Panc1 (cell line): ENCODE measurements at regions not wholly inside any gene's neighbourhood (a gene's known extent, or its start where the extent isn't known, plus 50 kb on each side); places are given as distances from the start of the nearest gene placed in this dataset.
"Not testable (repeated sequence)": the region's sequence is repeated elsewhere in the genome, so short reads cannot be mapped to it uniquely, and the experiment has no call there.

Source experiments
- ATAC-seq: fragments of 200-7000 bp; cut with Tn5 transposase; 2 replicates; pipeline ENCODE4 v1.9.1; 2020; ENCODE audit warnings: mild to moderate bottlenecking, moderate library complexity
- BruUV-seq: library from RNA; stranded (reverse); fragments of 400-500 nt; replicated peaks from 2 replicates; lab custom pipeline; 2021; lab: Mats Ljungman, UMichigan
- CTCF ChIA-PET: fragments of 300-600 bp; sonication (Branson Sonifier 250); formaldehyde crosslinking; loops from one replicate; lab custom pipeline; 2022; ENCODE audit warnings: antibody characterized with exemption; lab: Charles Lee
- POLR2A ChIA-PET: fragments of 300-600 bp; sonication (Branson Sonifier 250); formaldehyde crosslinking; loops from one replicate; lab custom pipeline; 2022; ENCODE audit warnings: antibody characterized with exemption; lab: Charles Lee
- DNase-seq: peaks from one replicate; pipeline ENCODE4 v3.0.0-alpha.2; 2010; ENCODE audit warnings: low read depth, low spot score
- H3K27ac ChIP-seq: 2 replicates; pipeline ENCODE4 v1.5.1; 2011; ENCODE audit warnings: mild to moderate bottlenecking, low read length, inconsistent platforms
- H3K27me3 ChIP-seq: fragments of 200-500 bp; sonication (Bioruptor generic); 2 replicates; pipeline ENCODE4 v1.6.0; 2014; ENCODE audit warnings: low read length, inconsistent platforms; ENCODE audit not compliant: control insufficient read depth, insufficient read depth
- H3K36me3 ChIP-seq: fragments of 200-500 bp; sonication (Bioruptor generic); 2 replicates; pipeline ENCODE4 v1.5.1; 2014; ENCODE audit warnings: inconsistent platforms, mild to moderate bottlenecking, low read length, moderate library complexity; ENCODE audit not compliant: control insufficient read depth, insufficient read depth
- H3K4me1 ChIP-seq: 2 replicates; pipeline ENCODE4 v1.5.1; 2011; ENCODE audit warnings: inconsistent platforms, mild to moderate bottlenecking, low read length, moderate library complexity; ENCODE audit not compliant: control insufficient read depth, insufficient read depth
- H3K4me3 ChIP-seq, 2 experiments: 2 replicates each; pipeline ENCODE4 v1.5.1; 2011 to 2012; ENCODE audit warnings: low read depth in 2 of 2, low read length in 2 of 2, mild to moderate bottlenecking in 2 of 2, inconsistent platforms in 1 of 2, moderate library complexity in 1 of 2
- H3K9me3 ChIP-seq: fragments of 200-500 bp; sonication (Bioruptor generic); 2 replicates; pipeline ENCODE4 v1.5.1; 2014; ENCODE audit warnings: low read depth, mild to moderate bottlenecking, inconsistent platforms, low read length, moderate library complexity; ENCODE audit not compliant: control insufficient read depth, insufficient read depth
- CTCF ChIP-seq: fragments of 450-650 bp; IDR thresholded peaks from 2 replicates; pipeline ENCODE4 v1.5.1; 2017; ENCODE audit warnings: mild to moderate bottlenecking
- POLR2AphosphoS5 ChIP-seq: IDR thresholded peaks from 2 replicates; pipeline ENCODE4 v1.6.1; 2012; ENCODE audit warnings: mild to moderate bottlenecking, low read depth, low read length, moderate library complexity
- REST ChIP-seq, 2 experiments: IDR thresholded peaks; 2 replicates each; pipeline ENCODE4 v1.6.1; 2011 to 2012; ENCODE audit warnings: low read depth in 2 of 2, control low read depth in 1 of 2, low read length in 1 of 2, mild to moderate bottlenecking in 1 of 2, moderate library complexity in 1 of 2; ENCODE audit not compliant: insufficient read depth in 1 of 2
- SIN3A ChIP-seq: IDR thresholded peaks from 2 replicates; pipeline ENCODE4 v1.6.1; 2012; ENCODE audit warnings: low read depth, mild to moderate bottlenecking, low read length, moderate library complexity, borderline replicate concordance; ENCODE audit not compliant: insufficient read depth
- TCF7L2 ChIP-seq: IDR thresholded peaks from 2 replicates; pipeline ENCODE4 v1.6.1; 2011; ENCODE audit warnings: mild to moderate bottlenecking, low read depth, low read length, inconsistent platforms
- in situ Hi-C: cut with HindIII; loops from 2 replicates; pipeline ENCODE4 v1.10.0; 2016; ENCODE audit warnings: low sequenced_read_pairs, low pct_unique_long_range_greater_than_20kb
- intact Hi-C: fragments of 100-400 bp; cut with micrococcal nuclease; formaldehyde crosslinking; loops from one replicate; pipeline ENCODE4 v1.10.0; 2022; ENCODE audit not compliant: unreplicated experiment

- in situ Hi-C loops = no loop called here
- no peak for TF ChIP-seq SIN3A
- TF ChIP-seq CTCF = no peak
- no peak for TF ChIP-seq TCF7L2
- TF ChIP-seq POLR2AphosphoS5 = no peak
- TF ChIP-seq REST (IDR thresholded peaks at IDR 0.05; ENCODE audit: insufficient read depth in 1 of 2, low read depth in 2 of 2, low read length in 1 of 2) = no peak
- H3K9me3 ChIP-seq = no peaks in the 10 kb centered on the region
- CTCF ChIA-PET = no interaction called here
- no peaks in the 10 kb centered on the region for H3K36me3 ChIP-seq
- no peak for DNase-seq
- H3K27me3 ChIP-seq = no peaks in the 10 kb centered on the region
- intact Hi-C loops = no loop called here
- no TSS peak for BruUV-seq
- no peak overlapping the region for H3K4me3 ChIP-seq
- POLR2A ChIA-PET = no interaction called here
- H3K27ac ChIP-seq = no peak overlapping the region
- ATAC-seq = no peak
- no peaks in the 10 kb centered on the region for H3K4me1 ChIP-seq
These were observed 133.4 kb downstream of the AREG start for GRCh38 chr4:74578329-74578728.

- H3K36me3 ChIP-seq, intact Hi-C loops, CTCF ChIA-PET, ATAC-seq, H3K27me3 ChIP-seq, DNase-seq, H3K4me3 ChIP-seq, H3K4me1 ChIP-seq, H3K9me3 ChIP-seq, POLR2A ChIA-PET, in situ Hi-C loops, H3K27ac ChIP-seq, BruUV-seq: not testable (repeated sequence)
These were observed 133.9 kb downstream of the AREG start for GRCh38 chr4:74578865-74579264.

GRCh38 chr4:74583089-74583700 is 138.3 kb downstream of the AREG start:
- no peak overlapping the region for H3K27ac ChIP-seq
- ATAC-seq = no peak

More at GRCh38 chr4:74583089-74583700, 138.3 kb downstream of the AREG start:
- in situ Hi-C loops = no loop called here
- no peaks in the 10 kb centered on the region for H3K27me3 ChIP-seq
- intact Hi-C loops = no loop called here
- H3K4me3 ChIP-seq = no peak overlapping the region
- TF ChIP-seq REST (IDR thresholded peaks at IDR 0.05; ENCODE audit: insufficient read depth in 1 of 2, low read depth in 2 of 2, low read length in 1 of 2) (no peak), POLR2AphosphoS5 (no peak), CTCF (no peak), SIN3A (no peak), TCF7L2 (no peak)
- POLR2A ChIA-PET = no interaction called here
- H3K9me3 ChIP-seq = no peaks in the 10 kb centered on the region
- DNase-seq = no peak
- H3K36me3 ChIP-seq = no peaks in the 10 kb centered on the region
- no TSS peak for BruUV-seq
- H3K4me1 ChIP-seq = no peaks in the 10 kb centered on the region
- CTCF ChIA-PET = no interaction called here
